SU-DHL-6 (cell line): ENCODE measurements at regions not wholly inside any gene's neighbourhood (a gene's known extent, or its start where the extent isn't known, plus 50 kb on each side); places are given as distances from the start of the nearest gene placed in this dataset.
"Not testable (repeated sequence)": the region's sequence is repeated elsewhere in the genome, so short reads cannot be mapped to it uniquely, and the experiment has no call there.

ENCODE experiments used
- EZH2phosphoT487 ChIP-seq: fragments of 200-600 bp; sonication (generic), shearing (Covaris generic); conservative IDR thresholded peaks from 2 replicates; pipeline ENCODE4 v1.6.1; 2018; ENCODE audit warnings: mild to moderate bottlenecking, antibody characterized with exemption, low read length, moderate library complexity, mixed read lengths
- TF ChIP-seq, protein P1 (sequence below): fragments of 200-600 bp; sonication (generic); IDR thresholded peaks from one replicate; pipeline ENCODE4 v1.5.1; 2017; ENCODE audit warnings: antibody characterized with exemption, mild to moderate bottlenecking, low read length, moderate library complexity; ENCODE audit not compliant: insufficient read depth, poor library complexity, severe bottlenecking

DNA sequence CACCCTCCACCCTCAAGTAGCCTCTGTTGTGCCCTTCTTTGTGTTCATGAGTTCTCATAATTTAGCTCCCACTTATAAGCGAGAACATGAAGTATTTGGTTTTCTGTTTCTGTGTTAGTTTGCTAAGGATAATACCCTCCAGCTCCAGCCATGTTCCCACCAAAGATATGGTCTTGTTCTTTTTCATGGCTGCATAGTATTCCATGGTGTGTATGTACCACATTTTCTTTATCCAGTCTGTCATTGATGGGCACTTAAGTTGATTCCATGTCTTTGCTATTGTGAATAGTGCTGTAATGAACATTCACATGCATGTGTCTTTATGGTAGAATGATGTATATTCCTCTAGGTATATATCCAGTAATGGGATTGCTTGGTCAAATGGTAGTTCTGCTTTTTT lies 77.8 kb downstream of the FTHL17 start:
- TF ChIP-seq, protein P1, sequence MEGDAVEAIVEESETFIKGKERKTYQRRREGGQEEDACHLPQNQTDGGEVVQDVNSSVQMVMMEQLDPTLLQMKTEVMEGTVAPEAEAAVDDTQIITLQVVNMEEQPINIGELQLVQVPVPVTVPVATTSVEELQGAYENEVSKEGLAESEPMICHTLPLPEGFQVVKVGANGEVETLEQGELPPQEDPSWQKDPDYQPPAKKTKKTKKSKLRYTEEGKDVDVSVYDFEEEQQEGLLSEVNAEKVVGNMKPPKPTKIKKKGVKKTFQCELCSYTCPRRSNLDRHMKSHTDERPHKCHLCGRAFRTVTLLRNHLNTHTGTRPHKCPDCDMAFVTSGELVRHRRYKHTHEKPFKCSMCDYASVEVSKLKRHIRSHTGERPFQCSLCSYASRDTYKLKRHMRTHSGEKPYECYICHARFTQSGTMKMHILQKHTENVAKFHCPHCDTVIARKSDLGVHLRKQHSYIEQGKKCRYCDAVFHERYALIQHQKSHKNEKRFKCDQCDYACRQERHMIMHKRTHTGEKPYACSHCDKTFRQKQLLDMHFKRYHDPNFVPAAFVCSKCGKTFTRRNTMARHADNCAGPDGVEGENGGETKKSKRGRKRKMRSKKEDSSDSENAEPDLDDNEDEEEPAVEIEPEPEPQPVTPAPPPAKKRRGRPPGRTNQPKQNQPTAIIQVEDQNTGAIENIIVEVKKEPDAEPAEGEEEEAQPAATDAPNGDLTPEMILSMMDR = not testable (repeated sequence)
- TF ChIP-seq EZH2phosphoT487 = not testable (repeated sequence)
